HG03354 (cell line): ENCODE measurements at regions not wholly inside any gene's neighbourhood (a gene's known extent, or its start where the extent isn't known, plus 50 kb on each side); places are given as distances from the start of the nearest gene placed in this dataset.

ENCODE experiments used
- ATAC-seq: cut with Tn5 transposase; IDR thresholded peaks from one replicate; pipeline ENCODE4 v1.9.1; 2021; ENCODE audit warnings: mild to moderate bottlenecking; ENCODE audit not compliant: unreplicated experiment, poor library complexity, severe bottlenecking

DNA sequence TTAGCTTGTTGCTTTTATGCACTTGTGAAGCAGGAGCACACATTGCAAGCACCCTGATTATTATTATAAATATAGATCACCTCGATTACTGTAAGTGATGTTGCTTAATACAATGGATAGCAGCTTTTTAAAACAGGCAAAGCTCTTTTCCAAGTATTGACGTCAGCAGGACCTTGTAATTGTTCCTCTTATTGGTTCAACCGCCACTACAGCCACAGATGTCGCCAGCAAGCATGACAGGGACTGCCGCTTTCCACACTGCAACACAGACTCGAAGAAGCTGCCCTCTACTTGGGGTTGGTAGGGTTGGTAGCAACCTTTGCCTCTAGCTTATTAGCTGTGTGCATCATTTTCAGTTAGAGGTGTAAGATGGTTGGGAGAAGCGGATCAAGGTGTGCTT is 167.6 kb downstream of the ZNF365 start:
- no peak for ATAC-seq

DNA sequence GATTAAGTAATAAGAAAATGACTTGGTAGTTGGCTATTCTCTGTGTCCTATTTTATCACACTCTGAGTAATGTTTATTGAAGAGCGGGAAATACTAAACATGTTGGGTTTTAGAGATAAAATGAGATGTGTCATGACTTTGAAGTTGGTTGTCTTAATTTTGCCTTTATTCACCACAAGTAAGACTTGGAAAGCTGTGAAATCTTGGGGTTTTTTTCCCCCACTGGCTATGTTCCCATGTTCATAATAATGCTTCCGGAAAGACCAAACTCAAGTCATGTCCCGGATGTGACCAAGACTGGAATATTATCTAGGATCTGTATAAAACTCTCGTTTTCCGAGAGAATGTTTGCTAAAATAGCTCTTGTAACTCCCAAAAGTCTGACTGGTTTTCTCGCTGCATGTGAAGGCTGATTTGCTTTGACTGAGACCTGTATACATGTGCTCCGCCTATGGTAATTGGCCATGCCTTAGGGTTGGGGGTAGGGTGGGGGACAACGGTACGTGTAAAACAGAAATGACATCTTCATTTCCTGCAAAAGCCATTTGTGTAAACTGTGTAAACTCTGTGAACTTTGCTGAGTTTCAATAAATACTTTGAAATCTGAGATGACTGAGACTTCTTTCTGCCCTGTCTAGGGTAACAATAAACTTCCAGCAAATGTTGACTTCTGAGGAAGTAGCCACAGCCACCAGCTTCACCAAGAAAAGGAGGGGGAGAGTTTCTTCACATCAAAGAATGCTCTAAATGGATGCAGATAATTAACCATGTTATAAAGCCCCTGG is 169.6 kb downstream of the ZNF365 start:
- ATAC-seq, result no peak

DNA sequence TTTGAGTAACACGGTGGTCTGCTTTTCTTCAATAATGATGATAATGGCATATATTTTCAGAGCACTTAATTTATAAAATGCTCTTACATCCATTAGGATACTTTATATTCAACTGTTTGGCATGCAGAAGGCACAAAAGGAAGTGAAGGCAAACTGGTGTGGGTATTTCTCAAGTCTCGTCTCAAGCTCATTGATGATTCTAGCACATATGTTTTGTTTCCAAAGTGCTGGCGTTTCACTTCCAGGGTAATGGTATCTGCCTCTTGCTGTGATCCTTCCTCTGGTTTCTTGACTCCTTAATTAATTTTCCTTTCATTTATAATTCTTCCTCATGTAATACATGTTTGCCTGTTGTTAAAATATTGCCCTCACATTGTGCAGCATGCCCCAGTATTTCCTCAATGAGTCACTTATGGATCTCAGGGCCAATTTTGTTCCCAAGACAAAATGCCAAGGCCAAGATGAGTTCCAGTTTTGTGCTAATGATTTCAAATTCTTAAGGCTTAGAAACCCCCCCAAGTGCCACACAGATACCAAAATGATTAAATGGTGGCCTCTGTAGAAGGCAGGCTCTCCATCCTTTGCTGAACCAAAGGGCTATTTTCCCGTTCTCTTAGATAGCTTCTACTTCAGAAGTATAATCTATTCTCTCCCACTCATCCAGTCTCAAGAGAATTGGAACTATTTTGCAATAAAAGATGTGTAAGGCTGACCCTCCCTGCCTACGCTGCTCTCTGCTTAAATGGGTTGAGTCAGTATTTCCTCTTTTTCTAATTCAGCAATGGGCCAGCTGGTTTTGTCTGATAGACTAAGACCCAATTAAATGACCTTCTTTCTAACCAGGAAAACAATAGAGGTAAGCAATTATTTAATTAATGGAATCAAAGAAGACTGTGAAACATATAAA is 171.2 kb downstream of the ZNF365 start:
- ATAC-seq, result no peak

GRCh38 chr10:62548686-62549085 is 174.5 kb downstream of the ZNF365 start:
- ATAC-seq, result no peak

DNA sequence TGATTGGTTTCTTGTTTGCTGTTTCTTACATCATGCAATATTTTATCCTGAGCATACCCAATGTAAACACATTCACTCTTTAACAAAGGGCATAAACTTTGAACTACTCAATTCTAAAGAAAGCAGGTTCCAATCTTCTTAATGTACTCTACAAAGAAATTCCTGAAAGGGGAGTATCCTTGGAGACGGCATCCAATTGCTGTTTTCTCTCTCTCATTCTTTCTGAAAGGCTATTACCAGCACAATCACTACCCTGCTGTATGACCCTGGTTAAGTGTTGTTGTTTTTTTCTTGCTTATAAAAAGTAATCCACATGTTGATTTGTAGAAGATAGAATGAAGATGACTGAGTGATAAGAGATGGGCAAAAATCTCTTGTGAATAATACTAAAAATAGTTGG is 176.0 kb downstream of the ZNF365 start:
- ATAC-seq, result no peak

DNA sequence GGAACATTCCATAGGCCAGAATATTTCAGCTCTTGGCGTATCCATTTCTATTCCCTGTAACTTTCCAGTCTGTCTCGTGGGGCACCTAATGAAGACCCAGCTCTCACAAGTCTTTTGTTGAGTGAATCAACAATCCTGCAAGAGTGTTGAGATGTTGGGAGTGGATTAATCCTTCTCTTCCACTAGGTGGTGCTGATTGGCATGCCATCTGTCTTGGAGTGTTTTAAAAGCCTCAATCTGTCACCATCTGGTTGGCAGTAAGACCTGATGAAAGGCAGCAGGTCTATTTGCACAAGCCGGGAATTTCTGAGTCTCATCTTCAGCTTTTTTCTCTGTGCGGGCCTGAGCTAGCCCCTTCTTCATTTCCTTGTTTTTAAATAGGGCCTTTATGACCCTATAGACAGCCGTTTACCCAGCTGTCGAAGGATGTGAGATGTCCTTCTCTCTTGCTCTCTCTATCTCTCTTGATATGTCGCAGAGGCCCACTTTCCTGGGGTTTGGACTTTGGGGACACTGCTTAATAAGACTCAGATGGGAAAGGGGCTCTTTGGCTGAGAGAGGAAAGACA is 180.5 kb downstream of the ZNF365 start:
- peak; percentile 85 for ATAC-seq

- no peak for ATAC-seq
Observed at GRCh38 chr10:62559481-62560200, 185.5 kb downstream of the ZNF365 start.

GRCh38 chr10:62560201-62560819 is 186.1 kb downstream of the ZNF365 start:
- ATAC-seq, result no peak

DNA sequence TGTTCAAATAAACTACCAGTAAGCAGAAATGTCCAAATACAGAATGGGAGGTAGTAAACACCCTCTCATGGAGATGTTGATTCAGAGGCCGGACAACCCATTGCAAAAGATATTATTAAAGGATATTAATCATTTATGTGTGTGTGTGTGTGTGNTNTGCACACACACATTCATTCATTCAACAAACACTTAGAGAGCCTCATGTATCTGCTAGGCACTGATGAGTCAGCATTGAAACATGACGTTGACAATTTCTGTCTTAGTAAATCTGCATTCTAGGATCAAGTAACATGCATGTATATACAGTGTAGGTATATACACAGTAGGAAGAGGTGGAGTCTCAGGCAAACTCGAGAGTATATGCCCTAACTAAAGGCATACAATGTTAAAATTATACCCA is 187.0 kb downstream of the ZNF365 start:
- no peak for ATAC-seq

- ATAC-seq, result no peak
Observed at GRCh38 chr10:62562101-62562500, 187.9 kb downstream of the ZNF365 start.

- ATAC-seq, result no peak
Observed at GRCh38 chr10:62562795-62563194, 188.6 kb downstream of the ZNF365 start.

DNA sequence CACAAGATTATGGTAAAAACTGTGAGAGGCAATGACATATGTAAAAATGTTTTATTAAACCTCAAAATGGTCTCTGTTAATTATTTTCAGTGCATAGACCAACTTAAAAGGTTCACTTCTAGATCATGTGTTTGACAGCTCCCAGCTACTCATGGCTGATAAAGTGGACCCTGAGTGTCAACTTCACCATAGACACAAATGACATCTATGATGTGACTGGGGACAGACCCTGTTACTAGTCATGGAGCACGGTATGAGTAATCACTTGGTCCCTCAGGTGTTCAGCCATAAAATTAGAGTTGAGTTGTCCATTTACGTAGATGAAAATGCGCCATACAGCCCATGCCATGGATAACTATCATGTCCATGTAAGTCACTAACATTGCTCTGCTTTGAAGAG is 199.8 kb downstream of the ZNF365 start:
- no peak for ATAC-seq

DNA sequence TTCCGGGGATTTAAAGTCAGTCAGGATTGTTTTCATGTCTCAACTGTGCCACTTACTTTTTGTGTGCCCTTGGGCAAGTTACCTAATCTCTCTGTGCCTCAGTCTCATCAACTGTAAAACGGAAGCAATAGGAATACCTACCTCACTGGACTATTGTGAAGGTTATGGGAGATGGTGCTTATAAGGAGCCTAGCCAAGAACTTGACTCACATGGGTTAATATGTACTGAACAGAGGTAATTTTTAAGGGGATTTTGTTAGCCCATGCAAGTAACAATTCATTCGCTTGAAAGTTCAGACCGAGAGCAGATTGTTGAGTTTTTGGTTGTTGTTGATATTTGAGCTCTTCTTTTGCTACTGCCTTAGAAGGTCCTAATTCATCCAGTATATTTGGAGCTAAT is 202.9 kb downstream of the ZNF365 start:
- ATAC-seq, result no peak

GRCh38 chr10:62577666-62578291 is 203.6 kb downstream of the ZNF365 start:
- ATAC-seq, result no peak

DNA sequence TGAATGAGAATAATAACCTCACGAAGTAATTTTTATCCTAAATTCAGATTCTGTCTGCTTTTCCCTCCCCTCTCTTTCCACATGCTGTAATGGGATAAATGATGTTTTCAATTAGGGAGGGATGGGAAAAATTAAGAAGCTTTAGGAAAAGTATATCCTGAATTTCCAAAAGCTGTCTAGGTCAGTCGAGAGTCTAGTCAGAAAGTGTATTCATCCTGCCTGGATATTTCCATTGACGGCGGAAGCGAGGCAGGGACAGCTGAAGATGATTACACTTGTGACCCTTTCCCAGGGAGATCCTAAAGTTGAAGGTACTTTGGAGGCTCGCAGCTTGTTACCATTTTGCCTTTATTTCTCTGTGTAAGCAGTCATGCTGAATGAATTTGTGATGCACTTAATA is 204.1 kb downstream of the ZNF365 start:
- no peak for ATAC-seq

GRCh38 chr10:62578916-62579315 is 204.7 kb downstream of the ZNF365 start:
- ATAC-seq, result no peak

GRCh38 chr10:62580396-62580795 is 206.2 kb downstream of the ZNF365 start:
- ATAC-seq, result no peak

DNA sequence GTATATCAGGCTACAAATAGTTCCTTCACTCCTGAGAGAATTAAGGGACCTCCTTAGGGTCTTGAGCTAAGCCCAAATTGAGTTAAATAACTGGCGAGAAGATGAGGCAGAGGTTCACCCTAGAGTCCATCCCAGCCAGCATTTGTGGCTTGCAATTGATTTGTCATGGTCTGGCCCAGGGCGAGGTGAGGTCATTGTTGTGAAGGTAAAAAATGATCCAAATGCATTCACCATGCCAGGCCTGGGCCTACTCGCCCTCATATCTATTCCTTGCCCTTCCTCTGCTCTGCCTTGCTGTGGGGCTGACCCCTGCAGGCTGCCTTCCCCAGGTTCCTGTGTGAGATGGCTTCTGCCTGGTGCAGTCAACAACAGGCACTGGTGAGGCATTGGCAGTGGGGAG is 207.2 kb downstream of the ZNF365 start:
- no peak for ATAC-seq

- ATAC-seq, result no peak
Observed at GRCh38 chr10:62582101-62582705, 208.0 kb downstream of the ZNF365 start.
